NOMO-1 treated with dmso at 0.1 percent for 144 hours (cell line): ENCODE measurements at regions not wholly inside any gene's neighbourhood (a gene's known extent, or its start where the extent isn't known, plus 50 kb on each side); places are given as distances from the start of the nearest gene placed in this dataset.

Source experiments
- DNase-seq: peaks from one replicate; lab custom pipeline; 2025; ENCODE audit not compliant: unreplicated experiment; lab: John Stamatoyannopoulos, UW

GRCh38 chr21:27192281-27192949, 225.5 kb upstream of the ADAMTS5 start:
- DNase-seq: no peak

- no peak for DNase-seq
These were observed 223.7 kb upstream of the ADAMTS5 start for GRCh38 chr21:27190601-27191000.

GRCh38 chr21:27189870-27190269, 223.0 kb upstream of the ADAMTS5 start:
- no peak for DNase-seq

GRCh38 chr21:27173053-27173452, 206.2 kb upstream of the ADAMTS5 start:
- DNase-seq: no peak

GRCh38 chr21:27171707-27172106, 204.8 kb upstream of the ADAMTS5 start:
- no peak for DNase-seq

GRCh38 chr21:27168084-27168483, 201.2 kb upstream of the ADAMTS5 start:
- no peak for DNase-seq

- no peak for DNase-seq
These were observed 197.6 kb upstream of the ADAMTS5 start for GRCh38 chr21:27164208-27165177.

GRCh38 chr21:27158967-27159366, 192.1 kb upstream of the ADAMTS5 start:
- no peak for DNase-seq

- DNase-seq: no peak
These were observed 190.2 kb upstream of the ADAMTS5 start for GRCh38 chr21:27157097-27157496.

- no peak for DNase-seq
These were observed 189.8 kb upstream of the ADAMTS5 start for GRCh38 chr21:27156666-27157065.

GRCh38 chr21:27155130-27155500, 188.2 kb upstream of the ADAMTS5 start:
- DNase-seq: no peak

- DNase-seq: no peak
These were observed 187.7 kb upstream of the ADAMTS5 start for GRCh38 chr21:27154451-27155129.

GRCh38 chr21:27152996-27153395, 186.1 kb upstream of the ADAMTS5 start:
- no peak for DNase-seq

- no peak for DNase-seq
These were observed 182.1 kb upstream of the ADAMTS5 start for GRCh38 chr21:27149034-27149433.

- DNase-seq: no peak
These were observed 179.4 kb upstream of the ADAMTS5 start for GRCh38 chr21:27146268-27146667.

GRCh38 chr21:27145134-27145798, 178.4 kb upstream of the ADAMTS5 start:
- no peak for DNase-seq

GRCh38 chr21:27143476-27143875, 176.6 kb upstream of the ADAMTS5 start:
- no peak for DNase-seq

- DNase-seq: no peak
These were observed 172.6 kb upstream of the ADAMTS5 start for GRCh38 chr21:27139526-27139925.

- no peak for DNase-seq
These were observed 167.6 kb upstream of the ADAMTS5 start for GRCh38 chr21:27134516-27134915.

GRCh38 chr21:27132266-27132665, 165.4 kb upstream of the ADAMTS5 start:
- DNase-seq: no peak

- no peak for DNase-seq
These were observed 163.3 kb upstream of the ADAMTS5 start for GRCh38 chr21:27130154-27130553.
